ENCODE measurements at regions not wholly inside any gene's neighbourhood (a gene's known extent, or its start where the extent isn't known, plus 50 kb on each side); places are given as distances from the start of the nearest gene placed in this dataset.

DNA sequence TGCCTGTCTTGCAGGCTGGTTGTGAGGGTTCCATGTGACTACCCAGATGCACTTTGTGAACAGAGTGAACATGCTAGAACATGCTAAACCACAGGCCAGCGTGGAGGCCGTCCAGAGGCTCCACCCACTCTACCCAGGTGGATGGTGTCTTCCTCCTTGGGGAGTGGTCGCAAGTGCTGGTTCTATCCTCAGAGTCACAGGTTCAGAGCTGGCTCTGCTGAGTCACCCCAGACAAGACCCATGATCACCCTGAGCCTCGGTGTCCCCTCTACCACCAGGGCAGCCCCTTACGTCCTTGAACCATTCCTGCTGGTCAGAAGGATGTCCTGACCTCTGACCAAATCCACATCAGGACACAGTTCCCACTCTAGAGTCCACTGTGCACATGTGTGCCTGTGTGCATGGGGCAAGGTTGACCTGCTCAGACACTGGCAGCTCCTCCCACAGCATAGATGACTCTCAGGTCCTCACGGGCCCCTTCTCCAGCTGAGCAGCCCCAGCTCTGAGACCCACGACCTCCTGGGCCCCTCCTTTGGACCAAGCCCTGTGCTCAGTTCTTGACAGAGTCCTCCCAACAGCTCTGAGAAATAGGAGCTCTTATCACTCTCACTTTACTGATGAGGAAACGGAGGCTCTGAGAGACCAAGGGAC, 391.8 kb downstream of the MATN1 start:
- DNase-seq (ENCODE audit: low spot score), result no peak

DNA sequence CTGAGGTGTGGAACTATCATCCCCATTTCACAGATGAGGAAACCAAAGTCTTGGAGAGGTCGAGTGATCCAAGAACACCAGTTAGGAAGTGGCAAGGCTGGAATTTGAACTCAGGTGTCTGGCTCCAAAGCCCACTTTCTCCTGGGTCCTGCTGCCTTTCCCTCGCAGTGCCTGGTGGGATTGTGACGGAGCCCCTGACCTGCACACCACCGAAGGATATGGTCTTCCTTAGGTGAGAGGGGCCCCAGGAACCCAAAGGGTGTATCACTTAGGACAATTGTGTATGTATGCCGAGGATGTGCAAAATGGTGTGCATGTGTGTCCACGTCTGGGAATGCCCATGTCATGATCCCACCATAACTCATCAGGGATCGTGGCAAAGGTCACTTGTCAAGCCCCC, 392.7 kb downstream of the MATN1 start:
- DNase-seq (ENCODE audit: low spot score), result no peak

DNA sequence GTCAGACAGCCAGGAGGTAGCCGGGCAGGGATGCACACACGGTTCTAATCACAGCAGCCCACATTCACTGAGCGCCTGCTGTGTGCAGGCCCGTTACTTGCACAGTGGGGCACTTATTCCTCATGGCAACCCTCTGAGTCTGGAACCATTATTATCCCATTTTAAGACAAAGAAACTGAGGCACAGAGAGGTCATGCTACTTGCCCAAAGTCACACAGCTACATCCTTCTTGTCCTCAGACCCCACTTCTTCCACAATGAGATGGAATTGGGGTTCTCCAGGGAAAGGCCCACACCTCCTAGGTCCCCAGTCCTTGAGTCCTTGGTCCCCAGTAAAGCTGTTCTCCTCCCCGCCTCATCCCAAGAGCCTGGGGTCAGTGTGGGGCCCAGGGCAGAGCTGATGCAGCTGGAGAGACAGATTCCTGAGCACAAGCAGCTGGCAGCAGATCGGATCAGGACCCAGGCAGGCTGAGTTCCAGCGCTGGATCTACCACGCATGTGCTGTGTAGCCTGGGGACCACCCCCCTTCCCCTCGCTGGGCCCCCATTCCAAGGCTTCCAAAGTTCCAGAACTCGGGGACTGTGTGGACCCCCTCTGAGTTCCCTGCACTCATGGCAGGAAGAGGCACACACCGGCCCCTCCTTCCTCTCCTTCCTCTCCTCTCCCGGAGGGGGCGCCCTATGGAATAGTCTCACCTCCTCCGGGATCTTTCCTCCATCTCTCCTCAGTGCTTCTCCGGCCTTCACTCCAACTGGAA, 393.4 kb downstream of the MATN1 start:
- no peak for DNase-seq (ENCODE audit: low spot score)

DNA sequence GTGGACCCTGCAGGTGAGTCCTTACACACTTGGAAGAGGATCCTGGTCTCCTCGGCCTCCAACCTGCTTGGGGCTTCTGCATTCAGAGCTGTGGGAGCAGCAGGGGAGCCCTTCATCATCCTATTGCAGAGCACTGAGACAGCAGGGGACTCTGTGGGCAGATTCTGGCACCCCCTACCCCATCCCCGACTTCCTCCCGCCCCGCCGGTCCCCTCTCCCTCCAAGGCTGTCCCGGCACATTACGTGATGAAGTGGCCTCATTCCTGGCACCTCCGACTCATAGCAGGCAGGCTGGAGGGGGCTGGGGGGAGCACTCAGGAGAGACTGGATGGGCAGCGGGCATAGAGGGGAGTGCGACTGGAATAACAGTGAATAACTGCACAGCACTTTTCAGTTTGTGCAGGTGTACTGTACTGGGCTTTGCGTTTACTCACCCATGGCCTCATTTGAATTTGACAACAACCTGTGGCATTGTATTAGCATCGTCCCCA, 394.1 kb downstream of the MATN1 start:
- DNase-seq (ENCODE audit: low spot score), result no peak

DNA sequence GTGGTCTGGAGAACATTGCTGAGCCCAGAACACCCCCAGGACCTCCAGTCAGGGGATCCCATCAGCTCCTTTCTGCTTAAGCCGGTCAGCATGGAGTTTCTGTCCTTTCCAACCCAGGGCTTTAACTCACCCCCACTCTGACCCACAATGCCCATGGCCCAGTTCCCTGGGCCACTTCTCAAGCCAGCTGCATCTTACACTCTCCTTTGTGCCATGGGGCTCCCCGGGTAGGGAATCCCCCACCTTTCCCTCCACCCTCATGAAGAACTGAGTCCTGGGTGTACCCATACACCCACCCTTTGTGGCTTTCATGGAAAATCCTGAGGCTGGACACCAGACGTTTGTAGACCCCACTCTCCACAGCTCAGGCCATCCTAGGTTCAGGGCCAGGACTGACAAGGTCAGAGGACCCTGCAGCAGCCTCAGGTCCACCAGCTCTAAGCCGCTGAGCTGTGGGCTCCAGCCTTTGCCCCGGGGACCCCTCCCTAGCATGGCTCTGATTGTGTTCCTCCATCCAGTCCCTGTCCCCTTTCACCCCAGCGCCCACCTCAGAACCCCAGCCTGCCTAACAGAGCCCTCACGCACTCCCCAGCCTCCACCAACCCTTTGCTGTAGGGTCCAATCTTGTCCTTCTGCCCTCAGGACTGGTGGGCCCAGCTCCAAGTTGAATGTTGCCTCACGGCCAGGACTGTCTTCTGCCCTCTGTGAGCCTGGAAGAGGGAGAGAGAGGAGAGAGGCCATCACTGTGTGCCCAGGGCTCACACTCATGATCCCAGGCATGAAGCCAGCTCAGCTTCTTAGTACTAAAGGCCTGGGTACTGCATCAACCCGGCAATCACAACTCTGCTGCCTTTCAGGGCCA, 394.8 kb downstream of the MATN1 start:
- DNase-seq (ENCODE audit: low spot score), result no peak

DNA sequence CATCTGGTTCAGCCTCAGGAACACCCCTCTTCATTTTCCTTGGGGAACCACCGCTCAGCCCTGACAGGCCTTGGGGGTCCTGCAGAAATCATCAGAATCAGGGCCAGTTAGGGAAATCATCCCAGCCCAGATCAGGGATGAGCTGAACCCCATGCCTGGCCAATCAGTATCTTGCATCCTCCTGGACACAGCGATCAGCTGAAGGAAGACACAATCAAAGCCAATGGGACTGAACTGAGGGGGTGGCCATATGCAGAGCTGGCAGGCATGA, 395.4 kb downstream of the MATN1 start:
- DNase-seq (ENCODE audit: low spot score), result no peak

DNA sequence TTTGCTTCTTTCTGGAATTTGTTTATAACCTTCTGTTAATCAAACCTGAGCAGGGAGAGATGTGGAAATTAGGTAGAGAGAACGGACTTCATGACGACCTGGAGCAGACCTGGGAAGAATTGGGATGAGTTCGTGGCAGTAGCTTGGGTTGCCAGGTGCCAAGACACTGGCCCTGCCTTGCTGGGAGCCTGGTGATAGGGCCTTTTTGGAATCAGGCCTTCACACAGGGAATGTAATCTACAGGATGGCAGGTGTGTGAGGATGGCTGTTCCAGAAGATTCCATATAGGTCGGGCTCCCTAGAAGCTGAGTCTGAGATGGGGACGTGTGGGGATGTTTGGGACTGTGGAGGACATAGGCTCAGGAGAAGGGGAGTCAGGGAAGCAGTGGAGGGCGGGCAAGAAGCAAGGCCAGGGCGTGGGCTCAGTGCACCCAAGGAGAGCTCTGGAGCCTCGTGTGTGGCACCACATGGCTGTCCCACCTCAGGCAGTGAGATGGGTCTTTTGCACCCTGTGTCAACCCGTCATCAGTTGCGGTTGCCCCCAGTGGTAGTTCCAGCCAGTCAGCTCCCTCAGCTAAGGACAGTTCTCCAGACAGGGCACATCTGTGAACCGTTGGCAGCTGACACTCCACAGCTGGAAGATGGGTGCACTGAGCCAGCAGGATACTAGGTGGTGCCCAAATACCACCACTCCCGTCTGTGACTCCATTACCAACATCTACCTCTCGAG, 395.9 kb downstream of the MATN1 start:
- DNase-seq (ENCODE audit: low spot score), result no peak

DNA sequence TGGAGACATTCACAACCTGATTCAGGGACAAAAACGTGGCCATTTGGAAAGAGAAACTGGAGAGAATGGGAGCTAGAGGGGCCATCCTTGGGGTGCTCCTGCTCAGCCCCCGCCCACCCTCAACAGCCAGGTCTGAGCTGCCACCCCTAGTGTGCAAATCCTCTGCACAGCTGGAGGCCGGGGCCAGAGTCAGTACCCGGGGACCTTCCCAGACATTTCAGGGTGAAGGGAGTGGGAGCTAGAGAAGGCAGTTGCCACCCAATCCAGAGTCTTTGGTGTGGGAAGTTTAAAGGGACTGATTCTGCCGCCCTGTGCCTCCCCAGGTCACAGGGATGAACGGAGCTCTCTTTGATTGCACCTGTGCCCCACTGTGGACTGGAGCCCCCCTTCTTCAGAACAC, 397.4 kb downstream of the MATN1 start:
- no peak for DNase-seq (ENCODE audit: low spot score)

DNA sequence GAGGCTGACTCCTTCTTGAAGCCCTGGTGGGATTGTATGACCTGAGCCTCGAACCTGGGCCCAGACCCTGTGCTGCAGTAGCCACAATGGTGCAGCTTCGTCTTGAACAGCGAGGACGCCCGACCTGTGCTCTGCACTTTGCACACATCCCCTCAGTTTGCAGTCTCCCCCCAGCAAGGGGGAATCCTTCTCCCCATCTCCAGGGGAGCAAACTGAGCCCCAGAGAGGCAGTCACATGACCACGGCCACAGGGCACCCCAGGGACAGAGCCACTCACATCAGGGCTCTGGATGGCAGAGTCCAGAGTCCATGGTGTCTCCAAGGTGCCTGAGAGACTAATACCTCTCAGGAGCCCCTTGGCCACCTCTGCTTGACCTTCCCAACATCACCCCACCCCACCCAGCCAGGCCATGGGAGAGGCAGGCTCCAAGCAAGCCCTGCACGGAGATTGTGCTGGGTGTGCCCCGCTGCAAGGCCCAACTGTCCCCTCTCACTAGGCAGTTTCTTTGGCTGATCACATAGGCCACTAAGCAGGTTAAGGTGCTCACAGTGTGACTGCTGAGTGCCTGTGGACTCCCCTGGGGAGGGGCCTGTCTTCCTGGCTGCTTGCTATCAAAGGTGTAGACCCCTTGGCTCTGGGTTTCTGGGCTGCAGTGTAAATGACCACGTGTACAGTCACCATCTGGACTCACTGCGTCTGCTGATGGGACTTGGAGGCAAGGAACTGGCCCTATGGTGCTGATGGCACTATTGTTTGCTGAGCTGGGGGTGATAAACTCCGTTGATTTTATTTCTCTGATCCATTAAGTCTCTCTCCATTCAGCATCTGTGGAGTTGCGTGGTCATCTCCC, 398.1 kb downstream of the MATN1 start:
- DNase-seq (ENCODE audit: low spot score), result no peak

DNA sequence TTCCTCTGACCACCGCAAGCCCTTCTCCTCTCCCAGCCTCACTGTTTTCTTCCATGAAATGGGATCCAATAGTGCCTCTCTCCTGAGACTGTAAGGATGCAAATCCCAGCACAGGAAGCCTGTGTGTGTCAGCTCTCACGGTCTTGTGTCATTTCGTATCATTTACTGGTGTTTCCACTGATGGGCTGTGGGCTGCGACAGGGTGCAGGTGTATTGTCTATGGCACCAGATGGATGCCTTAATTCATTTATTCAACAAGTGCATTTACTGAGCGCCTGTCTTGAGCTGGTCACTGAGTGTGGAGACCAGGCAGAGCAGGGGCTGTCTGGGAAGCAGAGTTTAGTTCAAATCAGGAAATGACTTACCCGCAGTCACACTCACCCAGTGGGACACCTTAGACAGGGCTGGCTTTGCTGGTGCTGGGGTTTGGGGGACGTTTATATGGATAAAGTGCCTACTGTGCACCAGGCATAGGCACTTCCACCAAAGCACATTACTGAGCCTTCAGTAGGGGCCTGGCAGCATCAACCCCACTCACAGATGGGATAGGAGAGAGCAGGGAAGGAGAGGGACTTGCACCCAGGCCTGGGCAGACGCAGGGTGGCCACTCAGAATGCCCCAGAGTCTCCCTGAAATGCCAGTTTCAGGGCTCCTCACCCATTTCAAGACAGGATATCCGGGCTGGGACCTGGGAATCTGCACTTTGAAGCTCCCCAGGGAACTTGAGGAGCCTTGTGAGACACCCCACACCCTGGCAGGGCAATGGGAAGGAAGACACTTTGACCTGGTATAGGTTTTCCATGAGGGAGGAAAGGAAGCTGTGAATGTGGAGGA, 398.9 kb downstream of the MATN1 start:
- no peak for DNase-seq (ENCODE audit: low spot score)

DNA sequence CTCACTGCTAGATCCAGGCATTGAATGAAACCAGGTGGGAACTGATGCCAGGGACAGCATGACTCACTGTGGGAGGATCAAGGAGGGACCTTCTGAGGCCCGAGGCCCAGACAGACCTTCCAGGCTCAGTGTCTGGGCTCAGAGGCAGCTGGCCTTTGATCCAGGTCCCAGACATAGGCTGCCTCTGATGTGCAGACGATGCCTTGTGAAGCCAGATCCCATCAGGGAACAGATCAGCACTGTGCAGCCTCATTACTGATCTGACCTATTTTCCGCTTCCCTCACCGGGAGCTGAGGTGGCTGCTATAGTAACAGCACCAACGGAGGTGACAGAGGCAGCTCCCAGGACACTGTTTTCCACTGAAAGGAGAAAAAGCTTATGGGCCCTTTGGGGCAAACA, 399.5 kb downstream of the MATN1 start:
- no peak for DNase-seq (ENCODE audit: low spot score)

DNA sequence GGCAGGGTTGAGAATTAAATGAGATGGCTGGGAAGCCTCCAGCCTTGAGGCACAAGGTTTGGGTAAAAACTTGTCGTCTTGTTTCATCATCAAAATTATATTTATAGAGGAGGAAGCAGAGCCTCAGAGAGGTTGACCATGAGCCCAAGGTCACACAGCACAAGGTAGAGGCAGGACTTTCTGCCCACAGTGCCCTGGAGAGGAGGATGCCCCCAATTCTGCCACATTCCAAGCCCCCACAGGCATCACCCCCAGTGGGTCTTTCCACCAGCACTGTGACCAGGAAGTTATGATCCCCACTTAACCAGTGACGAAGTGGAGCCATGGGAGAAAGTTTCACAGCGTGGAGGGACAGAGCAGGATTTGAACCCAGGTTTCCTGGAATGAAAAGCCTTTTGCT, 400.0 kb downstream of the MATN1 start:
- DNase-seq (ENCODE audit: low spot score), result no peak

DNA sequence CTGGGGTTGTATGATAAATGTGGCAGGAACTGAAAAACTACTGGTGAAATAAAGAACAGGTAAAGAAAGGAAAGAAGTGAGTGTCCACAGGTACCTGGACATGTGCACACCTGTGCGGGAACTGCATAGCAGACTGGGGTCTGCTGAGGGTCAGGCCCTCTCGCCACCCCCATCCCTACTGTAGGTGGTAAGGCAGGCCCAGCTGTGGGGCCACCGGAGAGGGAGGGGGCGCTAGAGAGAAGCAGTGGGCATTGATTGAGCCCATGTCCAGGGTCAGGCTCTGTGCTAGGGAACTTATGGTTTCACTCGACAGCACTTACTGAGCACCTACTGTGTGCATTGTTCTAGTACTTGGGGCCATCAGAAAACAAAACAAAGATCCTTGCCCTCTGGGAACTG, 400.5 kb downstream of the MATN1 start:
- DNase-seq (ENCODE audit: low spot score), result no peak

DNA sequence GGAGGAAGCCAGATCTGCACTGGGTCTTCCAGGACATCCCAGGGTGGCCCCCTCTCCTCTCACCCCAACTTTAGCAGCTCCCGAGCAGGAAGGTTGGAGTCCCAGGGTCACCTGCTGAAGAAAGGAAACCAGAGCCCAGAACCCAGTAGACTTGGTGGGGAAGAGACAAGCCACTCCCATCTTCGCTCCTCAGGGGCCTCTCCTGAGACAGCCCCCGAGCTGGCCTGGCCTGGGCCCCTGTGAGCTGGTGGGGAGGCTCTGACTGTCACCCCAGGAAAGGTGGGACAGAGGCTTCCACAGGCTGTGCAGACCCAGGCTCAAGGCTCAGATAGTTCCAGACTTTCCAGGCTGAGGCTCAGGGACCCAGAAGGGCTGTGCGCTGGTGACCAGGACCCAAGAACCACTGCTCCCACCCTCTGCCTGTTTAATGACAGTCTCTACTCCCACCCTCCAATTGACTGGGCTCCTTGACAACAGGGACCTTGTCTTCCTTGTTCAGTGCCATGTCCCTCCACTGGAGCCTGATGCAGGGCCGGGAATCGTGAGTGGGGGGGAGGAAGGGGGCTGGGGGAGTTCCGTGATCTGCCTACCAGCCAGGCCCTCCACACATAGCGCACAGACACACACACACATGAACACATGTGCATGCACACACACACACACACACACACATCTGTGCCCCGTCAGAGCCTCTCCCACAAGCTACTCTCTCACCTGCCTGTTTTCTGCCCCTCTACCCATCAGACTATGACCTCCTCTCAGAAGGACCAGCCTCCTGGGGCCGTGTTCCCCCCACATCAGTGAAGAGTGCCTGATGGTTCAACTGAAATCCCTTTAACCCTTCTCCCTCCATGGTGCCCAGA, 401.2 kb downstream of the MATN1 start:
- no peak for DNase-seq (ENCODE audit: low spot score)

DNA sequence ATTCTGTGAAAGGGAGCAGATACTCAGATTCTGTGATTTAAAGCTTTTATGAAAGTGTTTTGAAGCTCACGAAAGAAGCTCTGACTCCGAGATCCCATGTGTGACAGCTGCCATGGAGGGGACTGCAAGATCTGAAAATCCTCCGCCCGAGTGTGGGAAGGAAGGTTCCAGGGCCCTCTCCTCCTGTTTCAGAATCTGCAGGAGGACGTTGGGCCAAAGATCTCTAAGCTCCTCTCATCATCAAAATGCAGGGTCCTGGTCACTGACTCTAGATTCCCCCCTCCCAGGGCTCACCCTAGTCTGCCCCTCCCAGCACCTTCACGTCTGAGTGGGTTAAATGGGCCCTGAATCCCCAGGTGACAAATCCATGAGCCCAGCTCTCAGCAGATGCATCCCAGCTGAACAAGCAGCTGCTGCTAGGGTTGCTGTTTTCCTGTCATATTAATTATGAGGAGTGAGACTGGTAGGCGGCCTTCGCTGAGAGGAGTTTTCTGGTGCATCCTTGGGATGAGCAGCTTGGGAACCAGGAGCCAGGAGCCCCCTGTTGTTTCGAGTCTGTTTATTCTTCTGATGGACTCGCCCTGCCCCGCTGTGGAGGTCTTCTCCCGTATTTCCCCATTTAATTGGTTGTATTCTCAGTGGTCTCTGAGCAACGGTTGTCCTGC, 402.0 kb downstream of the MATN1 start:
- DNase-seq (ENCODE audit: low spot score), result no peak

DNA sequence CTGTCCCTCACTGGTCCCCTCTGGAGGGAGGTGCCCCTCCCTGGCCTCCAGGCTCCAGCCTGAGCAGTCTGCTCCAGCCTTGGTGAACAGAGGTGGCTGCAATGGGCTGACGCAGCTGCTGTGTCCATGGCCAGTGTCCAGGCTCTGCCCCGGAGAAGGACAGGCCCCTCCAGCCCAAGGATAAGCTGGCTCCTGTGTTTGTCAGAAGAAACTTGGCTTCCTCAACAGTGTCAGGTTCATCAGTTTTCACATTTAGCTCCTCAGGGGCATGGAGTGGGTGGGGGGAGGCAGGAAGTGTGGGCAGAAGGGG, 402.8 kb downstream of the MATN1 start:
- no peak for DNase-seq (ENCODE audit: low spot score)

DNA sequence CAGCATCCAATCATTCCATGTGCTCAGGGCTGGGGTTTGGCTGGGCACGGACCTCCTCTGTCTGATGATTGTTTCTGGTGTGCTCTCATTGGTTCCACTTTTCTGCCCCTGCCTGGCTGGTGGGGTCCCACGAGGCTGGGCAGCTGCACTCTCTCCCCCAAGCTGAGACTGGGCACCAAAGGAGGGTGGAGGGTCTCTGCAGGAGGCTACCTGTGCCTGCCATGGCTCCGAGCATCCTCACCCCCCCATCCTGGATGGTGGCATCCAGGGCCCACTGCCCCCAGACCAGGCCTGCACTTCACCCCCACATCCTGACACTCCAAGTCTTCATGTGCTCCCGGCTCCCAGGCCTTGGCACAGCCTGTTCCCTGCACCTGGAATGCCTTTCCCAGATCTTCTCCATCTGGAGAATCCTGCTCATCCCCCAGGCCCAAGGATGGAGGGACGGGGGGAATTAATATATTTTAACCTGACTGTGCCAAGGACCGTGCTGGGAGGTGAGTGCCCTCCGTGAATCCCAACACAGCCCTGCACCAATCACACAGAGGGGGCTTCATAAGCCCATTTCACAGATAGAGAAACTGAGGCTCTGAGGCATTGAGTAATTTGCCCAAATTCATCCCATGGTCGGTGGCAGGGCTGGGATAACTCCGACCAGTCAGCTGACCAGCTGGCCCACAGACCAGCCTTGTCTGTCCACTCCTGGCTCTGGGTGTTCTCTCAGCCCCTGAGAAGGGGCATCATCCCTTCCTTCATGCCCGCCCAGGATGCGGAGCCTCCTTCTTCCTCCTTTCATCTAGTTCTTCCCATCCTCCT, 403.4 kb downstream of the MATN1 start:
- no peak for DNase-seq (ENCODE audit: low spot score)
